Breast epithelium (tissue), 4 donors: ENCODE measurements at regions not wholly inside any gene's neighbourhood (a gene's known extent, or its start where the extent isn't known, plus 50 kb on each side); places are given as distances from the start of the nearest gene placed in this dataset.
"Not testable (repeated sequence)": the region's sequence is repeated elsewhere in the genome, so short reads cannot be mapped to it uniquely, and the experiment has no call there.

ENCODE experiments used
- DNase-seq, 2 donors: peaks; one replicate each; pipeline ENCODE4 v3.0.0-alpha.2; 2019; ENCODE audit warnings: low spot score in 2 of 2
- H3K27ac ChIP-seq, 2 donors: fragments of 200-600 bp; sonication (generic) in 1 of 2; one replicate each; pipeline ENCODE4 v1.5.1; 2016 to 2019; ENCODE audit warnings: mild to moderate bottlenecking in 1 of 2
- H3K27me3 ChIP-seq, 2 donors: fragments of 200-600 bp; sonication (generic) in 1 of 2; one replicate each; pipeline versions ENCODE4 v1.5.1 to v1.6.0; 2017 to 2019; ENCODE audit warnings: control low read depth in 1 of 2, mild to moderate bottlenecking in 1 of 2
- H3K36me3 ChIP-seq: fragments of 200-600 bp; one replicate; pipeline ENCODE4 v1.5.1; 2019
- H3K4me1 ChIP-seq, 2 donors: fragments of 200-600 bp; sonication (generic); one replicate each; pipeline ENCODE4 v1.5.1; 2016 to 2019; ENCODE audit warnings: control low read depth in 1 of 2
- H3K4me3 ChIP-seq, 3 donors: fragments of 200-600 bp; sonication (generic); 1 replicate in 2 of 3; 2 replicates in 1 of 3; pipeline ENCODE4 v1.5.1; 2016 to 2019; ENCODE audit warnings: mild to moderate bottlenecking in 3 of 3, moderate library complexity in 2 of 3
- H3K9me3 ChIP-seq, 2 donors: fragments of 200-600 bp; sonication (generic) in 1 of 2; one replicate each; pipeline ENCODE4 v1.5.1; 2016 to 2019; ENCODE audit warnings: control low read depth in 1 of 2
- CTCF ChIP-seq, 3 donors: fragments of 450-650 bp; IDR thresholded peaks; one replicate each; pipeline ENCODE4 v1.5.1; 2016 to 2017; ENCODE audit warnings: antibody characterized with exemption in 3 of 3, mild to moderate bottlenecking in 3 of 3, moderate library complexity in 3 of 3
- POLR2A ChIP-seq: fragments of 450-650 bp; IDR thresholded peaks from one replicate; pipeline ENCODE4 v1.6.1; 2016; ENCODE audit warnings: antibody characterized with exemption, mild to moderate bottlenecking, moderate library complexity
- POLR2AphosphoS5 ChIP-seq, 3 donors: sonication (generic); formaldehyde crosslinking; IDR thresholded peaks; one replicate each; pipeline ENCODE4 v1.6.1; 2017; ENCODE audit warnings: antibody characterized with exemption in 3 of 3
- intact Hi-C: fragments of 100-400 bp; cut with DNase I; formaldehyde crosslinking; loops from one replicate; pipeline ENCODE4 v1.15.1; 2023; ENCODE audit warnings: low total_unique reads

GRCh38 chr2:13414897-13415296 lies 698.2 kb downstream of the TRIB2 start:
- Histone ChIP-seq H3K4me3 (no peak overlapping the region), H3K27ac (no peak overlapping the region), H3K9me3 (peaks cover 0 to 9% of the 10 kb centered on the region in 2 donors), H3K4me1 (no peaks in the 10 kb centered on the region), H3K27me3 (no peaks in the 10 kb centered on the region), H3K36me3 (no peaks in the 10 kb centered on the region)
- intact Hi-C loops: no loop called here
- DNase-seq: no peak
- TF ChIP-seq POLR2A (no peak), POLR2AphosphoS5 (IDR thresholded peaks at IDR 0.05) (no peak), CTCF (IDR thresholded peaks at IDR 0.05) (no peak)

GRCh38 chr2:13433954-13434353 lies 717.2 kb downstream of the TRIB2 start:
- DNase-seq: no peak
- Histone ChIP-seq H3K9me3 (no peaks in the 10 kb centered on the region), H3K4me1 (no peaks in the 10 kb centered on the region), H3K27me3 (no peaks in the 10 kb centered on the region), H3K36me3 (no peaks in the 10 kb centered on the region), H3K4me3 (no peak overlapping the region), H3K27ac (no peak overlapping the region)
- no peak for TF ChIP-seq POLR2AphosphoS5 (IDR thresholded peaks at IDR 0.05)
- TF ChIP-seq POLR2A: no peak
- no peak for TF ChIP-seq CTCF (IDR thresholded peaks at IDR 0.05)
- intact Hi-C loops: no loop called here

GRCh38 chr2:13443554-13444261 lies 727.0 kb downstream of the TRIB2 start:
- H3K4me1 ChIP-seq, DNase-seq, H3K27ac ChIP-seq, H3K9me3 ChIP-seq, H3K27me3 ChIP-seq, H3K4me3 ChIP-seq, H3K36me3 ChIP-seq, intact Hi-C loops: not testable (repeated sequence)

- Histone ChIP-seq H3K27me3 (no peaks in the 10 kb centered on the region), H3K36me3 (no peaks in the 10 kb centered on the region), H3K27ac (no peak overlapping the region), H3K9me3 (no peaks in the 10 kb centered on the region), H3K4me1 (no peaks in the 10 kb centered on the region), H3K4me3 (no peak overlapping the region)
- intact Hi-C loops: no loop called here
- DNase-seq: no peak
- TF ChIP-seq POLR2AphosphoS5 (IDR thresholded peaks at IDR 0.05) (no peak), POLR2A (no peak), CTCF (IDR thresholded peaks at IDR 0.05) (no peak)
Observed at GRCh38 chr2:13462464-13462863, 745.7 kb downstream of the TRIB2 start.

GRCh38 chr2:13466076-13466475 lies 749.3 kb downstream of the TRIB2 start:
- no peak overlapping the region for H3K4me3 ChIP-seq

More at GRCh38 chr2:13466076-13466475, 749.3 kb downstream of the TRIB2 start:
- H3K9me3 ChIP-seq: no peaks in the 10 kb centered on the region
- no peaks in the 10 kb centered on the region for H3K4me1 ChIP-seq
- H3K36me3 ChIP-seq: no peaks in the 10 kb centered on the region
- intact Hi-C loops: no loop called here
- no peak for DNase-seq
- H3K27ac ChIP-seq: no peak overlapping the region
- H3K27me3 ChIP-seq: no peaks in the 10 kb centered on the region
- no peak for TF ChIP-seq POLR2AphosphoS5 (IDR thresholded peaks at IDR 0.05)
- no peak for TF ChIP-seq POLR2A
- no peak for TF ChIP-seq CTCF (IDR thresholded peaks at IDR 0.05)
